ENCODE measurements at regions not wholly inside any gene's neighbourhood (a gene's known extent, or its start where the extent isn't known, plus 50 kb on each side); places are given as distances from the start of the nearest gene placed in this dataset.

GRCh38 chr2:157933160-157933920 lies 57.2 kb upstream of the ACVR1 start:
- no peak for FAIRE-seq
- TF ChIP-seq FOS (IDR thresholded peaks at IDR 0.05; ENCODE audit: borderline replicate concordance, insufficient read depth, low read length): no peak
- H3K36me3 ChIP-seq (ENCODE audit: control insufficient read depth in 2 of 2, extremely low read depth in 1 of 2, insufficient read depth in 2 of 2, low read length in 2 of 2): no peaks in the 10 kb centered on the region
- intact Hi-C loops (cut with micrococcal nuclease): no loop called here
- no peaks in the 10 kb centered on the region for H3K4me1 ChIP-seq (ENCODE audit: control insufficient read depth, extremely low read depth, insufficient read depth, low read length)
- BruUV-seq (replicated peaks): no TSS peak
- no peak overlapping the region for H3K27ac ChIP-seq (ENCODE audit: insufficient read depth, low read depth, low read length)
- dilution Hi-C loops (cut with MboI; ENCODE audit: extremely low pct_ligation_motif_present, low sequenced_read_pairs): no loop called here
- no peak overlapping the region for H3K9ac ChIP-seq (replicated peaks; ENCODE audit: extremely low read depth, insufficient read depth, low read length)
- H3K4me3 ChIP-seq (replicated peaks in 1 of 3; ENCODE audit: insufficient read depth in 1 of 3, low read depth in 1 of 3, low read length in 3 of 3): no peak overlapping the region
- no peak for DNase-seq (ENCODE audit: low read depth, low spot score)
- ChIA-PET POLR2A (no interaction called here), CTCF (no interaction called here)
- no peaks in the 10 kb centered on the region for H3K9me3 ChIP-seq (replicated peaks; ENCODE audit: control insufficient read depth, insufficient read depth, low read length)
- H3K9me1 ChIP-seq (replicated peaks; ENCODE audit: control insufficient read depth, extremely low read depth, insufficient read depth, low read length): no peaks in the 10 kb centered on the region
- H3K79me2 ChIP-seq (ENCODE audit: control insufficient read depth, insufficient read depth, low read length): no peaks in the 10 kb centered on the region
- H2AFZ ChIP-seq (ENCODE audit: low read depth, low read length): no peak overlapping the region
- peaks cover 0 to 1% of the 10 kb centered on the region in 2 experiments for H3K27me3 ChIP-seq (ENCODE audit: control insufficient read depth in 2 of 2, insufficient read depth in 2 of 2, low read length in 2 of 2)
- H4K20me1 ChIP-seq (replicated peaks; ENCODE audit: control insufficient read depth, extremely low read depth, insufficient read depth, low read length): no peaks in the 10 kb centered on the region
- H3K4me2 ChIP-seq (ENCODE audit: insufficient read depth, low read length): no peak overlapping the region

GRCh38 chr2:157932480-157933159 lies 56.5 kb upstream of the ACVR1 start:
- H4K20me1 ChIP-seq (replicated peaks; ENCODE audit: control insufficient read depth, extremely low read depth, insufficient read depth, low read length): no peaks in the 10 kb centered on the region
- no peaks in the 10 kb centered on the region for H3K36me3 ChIP-seq (ENCODE audit: control insufficient read depth in 2 of 2, extremely low read depth in 1 of 2, insufficient read depth in 2 of 2, low read length in 2 of 2)
- H3K79me2 ChIP-seq (ENCODE audit: control insufficient read depth, insufficient read depth, low read length): no peaks in the 10 kb centered on the region
- H3K4me1 ChIP-seq (ENCODE audit: control insufficient read depth, extremely low read depth, insufficient read depth, low read length): no peaks in the 10 kb centered on the region
- H3K4me2 ChIP-seq (ENCODE audit: insufficient read depth, low read length): no peak overlapping the region
- DNase-seq (ENCODE audit: low read depth, low spot score) (no peak), FAIRE-seq (no peak)
- dilution Hi-C loops (cut with MboI; ENCODE audit: extremely low pct_ligation_motif_present, low sequenced_read_pairs) (no loop called here), intact Hi-C loops (cut with micrococcal nuclease) (no loop called here)
- no peak overlapping the region for H3K27ac ChIP-seq (ENCODE audit: insufficient read depth, low read depth, low read length)
- ChIA-PET CTCF (no interaction called here), POLR2A (no interaction called here)
- H3K9me3 ChIP-seq (replicated peaks; ENCODE audit: control insufficient read depth, insufficient read depth, low read length): no peaks in the 10 kb centered on the region
- no peak overlapping the region for H3K9ac ChIP-seq (replicated peaks; ENCODE audit: extremely low read depth, insufficient read depth, low read length)
- H3K9me1 ChIP-seq (replicated peaks; ENCODE audit: control insufficient read depth, extremely low read depth, insufficient read depth, low read length): no peaks in the 10 kb centered on the region
- H3K4me3 ChIP-seq (replicated peaks in 1 of 3; ENCODE audit: insufficient read depth in 1 of 3, low read depth in 1 of 3, low read length in 3 of 3): no peak overlapping the region
- H2AFZ ChIP-seq (ENCODE audit: low read depth, low read length): no peak overlapping the region
- TF ChIP-seq MAX (IDR thresholded peaks at IDR 0.05; ENCODE audit: insufficient read depth, insufficient read length) (no peak), JUN (IDR thresholded peaks at IDR 0.05; ENCODE audit: borderline replicate concordance, insufficient read depth, insufficient read length, low read depth) (no peak)
- no TSS peak for BruUV-seq (replicated peaks)
- peaks cover 0 to 1% of the 10 kb centered on the region in 2 experiments for H3K27me3 ChIP-seq (ENCODE audit: control insufficient read depth in 2 of 2, insufficient read depth in 2 of 2, low read length in 2 of 2)

Data from endothelial cell of umbilical vein (primary cell).